GM20000 (cell line): ENCODE measurements at regions not wholly inside any gene's neighbourhood (a gene's known extent, or its start where the extent isn't known, plus 50 kb on each side); places are given as distances from the start of the nearest gene placed in this dataset.
"Not testable (repeated sequence)": the region's sequence is repeated elsewhere in the genome, so short reads cannot be mapped to it uniquely, and the experiment has no call there.

Experiments
- DNase-seq: peaks from one replicate; pipeline ENCODE4 v3.0.0; 2012; ENCODE audit warnings: low spot score
- CTCF ChIP-seq: IDR thresholded peaks from 2 replicates; pipeline ENCODE4 v1.5.1; 2012; ENCODE audit warnings: mild to moderate bottlenecking, control low read depth; ENCODE audit errors: extremely low read depth, missing control alignments

- DNase-seq: no peak
- TF ChIP-seq CTCF: no peak
Observed at GRCh38 chr21:25179116-25179515, 428.2 kb downstream of the MRPL39 start.

GRCh38 chr21:25176637-25177412 lies 430.5 kb downstream of the MRPL39 start:
- peak; percentile 30 for DNase-seq
- no peak for TF ChIP-seq CTCF

GRCh38 chr21:25175938-25176337 lies 431.3 kb downstream of the MRPL39 start:
- no peak for TF ChIP-seq CTCF

GRCh38 chr21:25171438-25171837 lies 435.8 kb downstream of the MRPL39 start:
- DNase-seq: no peak
- no peak for TF ChIP-seq CTCF

More at GRCh38 chr21:25175938-25176337, 431.3 kb downstream of the MRPL39 start:
- no peak for DNase-seq

GRCh38 chr21:25170681-25171080 lies 436.6 kb downstream of the MRPL39 start:
- no peak for TF ChIP-seq CTCF
- DNase-seq: no peak

GRCh38 chr21:25169370-25169769 lies 437.9 kb downstream of the MRPL39 start:
- no peak for DNase-seq

GRCh38 chr21:25166904-25167303 lies 440.4 kb downstream of the MRPL39 start:
- DNase-seq: not testable (repeated sequence)

More at GRCh38 chr21:25169370-25169769, 437.9 kb downstream of the MRPL39 start:
- TF ChIP-seq CTCF: no peak

GRCh38 chr21:25161571-25161970 lies 445.7 kb downstream of the MRPL39 start:
- no peak for DNase-seq
- TF ChIP-seq CTCF: no peak

GRCh38 chr21:25155020-25155419 lies 452.3 kb downstream of the MRPL39 start:
- not testable (repeated sequence) for DNase-seq
